ENCODE measurements at regions not wholly inside any gene's neighbourhood (a gene's known extent, or its start where the extent isn't known, plus 50 kb on each side); places are given as distances from the start of the nearest gene placed in this dataset.
"Not testable (repeated sequence)": the region's sequence is repeated elsewhere in the genome, so short reads cannot be mapped to it uniquely, and the experiment has no call there.

- intact Hi-C loops (cut with DNase I; ENCODE audit: low total_unique reads); H3K4me1 ChIP-seq; in situ Hi-C loops (cut with MboI; ENCODE audit: low pct_ligation_motif_present in 1 of 4, low pct_unique_long_range_greater_than_20kb in 1 of 4, low sequenced_read_pairs in 3 of 4); H3K4me3 ChIP-seq; H3K9me3 ChIP-seq; H3K36me3 ChIP-seq; DNase-seq; H3K27me3 ChIP-seq; H3K27ac ChIP-seq: not testable (repeated sequence)
- 87 to 100% methylated on average over 2 to 4 of the region's 4 CpGs for whole genome bisulfite sequencing, 2 donors (ENCODE audit: low coverage in 1 of 2)
Measured at GRCh38 chr2:87640961-87641563, 106.8 kb upstream of the PLGLB2 start.

- intact Hi-C loops (cut with DNase I; ENCODE audit: low total_unique reads); in situ Hi-C loops (cut with MboI; ENCODE audit: low pct_ligation_motif_present in 1 of 4, low pct_unique_long_range_greater_than_20kb in 1 of 4, low sequenced_read_pairs in 3 of 4): not testable (repeated sequence)
Measured at GRCh38 chr2:87643165-87643564, 104.7 kb upstream of the PLGLB2 start.

DNA sequence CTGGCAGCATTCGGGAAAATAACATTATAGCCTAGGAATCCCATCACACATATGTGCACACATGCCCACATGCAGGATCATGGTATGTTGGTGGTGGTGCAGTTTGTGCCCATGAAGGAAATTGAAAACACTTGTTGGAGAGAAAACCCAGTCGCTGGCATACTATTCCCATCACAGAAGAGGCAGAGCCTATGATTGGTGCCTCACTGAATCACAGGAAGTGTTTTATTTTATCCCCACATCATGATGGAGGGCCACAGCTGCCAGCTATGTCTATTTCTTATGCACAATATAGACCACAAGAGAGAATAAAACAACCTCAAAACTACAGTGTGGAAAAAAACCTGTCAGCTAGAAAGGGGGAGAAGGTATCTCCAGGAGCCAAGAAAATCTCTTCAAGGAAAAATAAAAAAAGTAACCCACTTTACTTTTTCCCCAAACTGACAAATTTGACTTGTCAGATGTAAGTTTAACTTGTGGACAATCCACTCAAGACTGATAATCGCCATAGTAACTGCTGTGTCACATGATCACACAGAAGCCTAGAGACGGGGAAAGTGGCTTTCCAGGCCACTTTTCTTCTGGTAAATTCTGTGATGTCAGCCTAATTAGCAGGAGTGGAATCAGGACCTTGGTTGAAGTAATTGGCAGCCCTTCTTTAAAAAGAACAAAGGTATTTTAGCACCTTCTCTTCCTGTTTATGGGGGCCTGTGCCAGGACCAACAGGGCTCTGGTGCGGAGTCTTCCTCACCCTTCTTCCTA is 100.0 kb upstream of the PLGLB2 start:
- in situ Hi-C loops (cut with MboI; ENCODE audit: low pct_ligation_motif_present in 1 of 4, low pct_unique_long_range_greater_than_20kb in 1 of 4, low sequenced_read_pairs in 3 of 4); intact Hi-C loops (cut with DNase I; ENCODE audit: low total_unique reads); H3K27ac ChIP-seq: not testable (repeated sequence)

More at GRCh38 chr2:87643165-87643564, 104.7 kb upstream of the PLGLB2 start:
- not testable (repeated sequence) for DNase-seq, H3K36me3 ChIP-seq, H3K27ac ChIP-seq, H3K4me1 ChIP-seq, H3K4me3 ChIP-seq, H3K9me3 ChIP-seq, H3K27me3 ChIP-seq
- WGBS, 2 donors (ENCODE audit: low coverage in 1 of 2), result 98% methylated on average over 4 of the region's 4 CpGs; no CpG with 5 or more reads in 1 of the 2 donors

GRCh38 chr2:87648815-87649214 is 99.1 kb upstream of the PLGLB2 start:
- WGBS, 2 donors (ENCODE audit: low coverage in 1 of 2), result no CpG with 5 or more reads among the region's 3 CpGs
- H3K9me3 ChIP-seq; intact Hi-C loops (cut with DNase I; ENCODE audit: low total_unique reads); H3K27ac ChIP-seq; DNase-seq; in situ Hi-C loops (cut with MboI; ENCODE audit: low pct_ligation_motif_present in 1 of 4, low pct_unique_long_range_greater_than_20kb in 1 of 4, low sequenced_read_pairs in 3 of 4); H3K27me3 ChIP-seq; H3K4me1 ChIP-seq; H3K36me3 ChIP-seq; H3K4me3 ChIP-seq: not testable (repeated sequence)

More for the DNA sequence above, 100.0 kb upstream of the PLGLB2 start:
- H3K9me3 ChIP-seq, DNase-seq, H3K36me3 ChIP-seq, H3K4me3 ChIP-seq, H3K4me1 ChIP-seq, H3K27me3 ChIP-seq: not testable (repeated sequence)
- 58% methylated on average over 3 of the region's 5 CpGs; no CpG with 5 or more reads in 1 of the 2 donors for WGBS, 2 donors (ENCODE audit: low coverage in 1 of 2)

DNA sequence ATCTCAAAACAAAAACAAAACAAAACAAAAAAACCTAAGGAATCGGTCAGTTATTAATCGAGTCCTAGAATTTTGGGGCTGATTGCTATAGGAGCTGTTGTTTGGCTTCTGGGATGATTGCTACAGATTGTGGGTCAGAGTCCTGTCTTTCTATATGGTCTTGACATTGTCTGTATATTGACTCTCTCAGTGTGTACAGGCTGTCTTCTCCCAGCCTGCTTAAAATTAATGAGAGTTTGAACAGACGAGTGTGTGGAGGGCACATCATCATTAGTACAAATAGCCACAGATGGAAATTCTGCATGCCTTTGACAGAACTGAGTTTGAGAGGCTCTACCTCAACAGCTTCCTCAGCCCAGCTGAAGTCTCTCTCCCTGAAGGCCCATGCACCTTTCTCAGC is 98.0 kb upstream of the PLGLB2 start:
- H3K4me3 ChIP-seq; H3K36me3 ChIP-seq; DNase-seq; H3K27ac ChIP-seq; H3K27me3 ChIP-seq; H3K9me3 ChIP-seq; intact Hi-C loops (cut with DNase I; ENCODE audit: low total_unique reads); H3K4me1 ChIP-seq; in situ Hi-C loops (cut with MboI; ENCODE audit: low pct_ligation_motif_present in 1 of 4, low pct_unique_long_range_greater_than_20kb in 1 of 4, low sequenced_read_pairs in 3 of 4): not testable (repeated sequence)
- WGBS, 2 donors (ENCODE audit: low coverage in 1 of 2), result 92 to 93% methylated on average over 2 to 3 of the region's 3 CpGs

- in situ Hi-C loops (cut with MboI; ENCODE audit: low pct_ligation_motif_present in 1 of 4, low pct_unique_long_range_greater_than_20kb in 1 of 4, low sequenced_read_pairs in 3 of 4); H3K4me3 ChIP-seq; H3K27ac ChIP-seq; intact Hi-C loops (cut with DNase I; ENCODE audit: low total_unique reads); DNase-seq; H3K9me3 ChIP-seq; H3K4me1 ChIP-seq; H3K36me3 ChIP-seq; H3K27me3 ChIP-seq: not testable (repeated sequence)
- 100% methylated on average over 1 of the region's 2 CpGs; no CpG with 5 or more reads in 1 of the 2 donors for WGBS, 2 donors (ENCODE audit: low coverage in 1 of 2)
Measured at GRCh38 chr2:87650837-87651236, 97.0 kb upstream of the PLGLB2 start.

GRCh38 chr2:87651589-87651988 is 96.3 kb upstream of the PLGLB2 start:
- DNase-seq; in situ Hi-C loops (cut with MboI; ENCODE audit: low pct_ligation_motif_present in 1 of 4, low pct_unique_long_range_greater_than_20kb in 1 of 4, low sequenced_read_pairs in 3 of 4); H3K4me1 ChIP-seq; H3K9me3 ChIP-seq; H3K36me3 ChIP-seq; H3K4me3 ChIP-seq; intact Hi-C loops (cut with DNase I; ENCODE audit: low total_unique reads); H3K27ac ChIP-seq; H3K27me3 ChIP-seq: not testable (repeated sequence)
- 94 to 100% methylated on average over 1 to 2 of the region's 2 CpGs for WGBS, 2 donors (ENCODE audit: low coverage in 1 of 2)

- intact Hi-C loops (cut with DNase I; ENCODE audit: low total_unique reads); H3K27ac ChIP-seq; H3K4me3 ChIP-seq; in situ Hi-C loops (cut with MboI; ENCODE audit: low pct_ligation_motif_present in 1 of 4, low pct_unique_long_range_greater_than_20kb in 1 of 4, low sequenced_read_pairs in 3 of 4); H3K27me3 ChIP-seq; DNase-seq; H3K9me3 ChIP-seq; H3K4me1 ChIP-seq; H3K36me3 ChIP-seq: not testable (repeated sequence)
Measured at GRCh38 chr2:87653373-87653772, 94.5 kb upstream of the PLGLB2 start.

- H3K4me1 ChIP-seq; intact Hi-C loops (cut with DNase I; ENCODE audit: low total_unique reads); H3K27me3 ChIP-seq; H3K9me3 ChIP-seq; in situ Hi-C loops (cut with MboI; ENCODE audit: low pct_ligation_motif_present in 1 of 4, low pct_unique_long_range_greater_than_20kb in 1 of 4, low sequenced_read_pairs in 3 of 4); H3K4me3 ChIP-seq; H3K27ac ChIP-seq; DNase-seq; H3K36me3 ChIP-seq: not testable (repeated sequence)
- WGBS, 2 donors (ENCODE audit: low coverage in 1 of 2), result 81% methylated on average over 5 of the region's 7 CpGs; no CpG with 5 or more reads in 1 of the 2 donors
Measured at GRCh38 chr2:87654136-87654814, 93.6 kb upstream of the PLGLB2 start.

GRCh38 chr2:87657915-87658314 is 90.0 kb upstream of the PLGLB2 start:
- peak; percentile 30 for DNase-seq
- H3K9me3 ChIP-seq; in situ Hi-C loops (cut with MboI; ENCODE audit: low pct_ligation_motif_present in 1 of 4, low pct_unique_long_range_greater_than_20kb in 1 of 4, low sequenced_read_pairs in 3 of 4); H3K27me3 ChIP-seq; H3K4me1 ChIP-seq; H3K36me3 ChIP-seq; intact Hi-C loops (cut with DNase I; ENCODE audit: low total_unique reads); H3K4me3 ChIP-seq: not testable (repeated sequence)
- 51% methylated on average over 2 of the region's 2 CpGs; no CpG with 5 or more reads in 1 of the 2 donors for WGBS, 2 donors (ENCODE audit: low coverage in 1 of 2)
- peak overlapping the region in 2 of 4 donors; percentile 34 to 50 for H3K27ac ChIP-seq
